ENCODE measurements at regions not wholly inside any gene's neighbourhood (a gene's known extent, or its start where the extent isn't known, plus 50 kb on each side); places are given as distances from the start of the nearest gene placed in this dataset.

DNA sequence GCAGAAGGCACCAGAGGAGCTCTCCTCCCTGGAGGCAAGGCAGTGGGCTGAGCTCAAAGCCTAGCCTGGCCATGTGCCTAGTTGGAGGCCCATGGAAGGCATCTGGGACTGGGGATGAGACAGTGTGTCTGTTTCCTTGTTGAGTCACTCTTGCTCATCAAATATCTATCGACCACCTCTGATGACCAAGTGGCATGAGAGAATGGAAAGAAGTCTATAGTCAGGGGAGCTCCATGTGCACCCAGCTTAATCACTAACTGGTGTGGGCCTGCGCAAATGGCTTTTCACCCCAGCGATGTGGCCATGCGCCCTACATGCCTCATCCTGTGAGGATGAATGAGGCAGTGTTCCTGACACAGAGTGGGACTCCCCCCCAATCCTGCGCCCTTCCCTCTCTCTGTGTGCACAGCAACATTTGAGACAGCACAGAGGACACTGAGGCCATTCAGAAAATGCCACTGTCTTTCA lies 229.9 kb downstream of the RPS24 start:
- no peak for DNase-seq (ENCODE audit: low read depth in 1 of 2, low spot score in 1 of 2)

- DNase-seq (ENCODE audit: low read depth in 1 of 2, low spot score in 1 of 2): no peak
Measured at GRCh38 chr10:78264361-78264760, 230.7 kb downstream of the RPS24 start.

DNA sequence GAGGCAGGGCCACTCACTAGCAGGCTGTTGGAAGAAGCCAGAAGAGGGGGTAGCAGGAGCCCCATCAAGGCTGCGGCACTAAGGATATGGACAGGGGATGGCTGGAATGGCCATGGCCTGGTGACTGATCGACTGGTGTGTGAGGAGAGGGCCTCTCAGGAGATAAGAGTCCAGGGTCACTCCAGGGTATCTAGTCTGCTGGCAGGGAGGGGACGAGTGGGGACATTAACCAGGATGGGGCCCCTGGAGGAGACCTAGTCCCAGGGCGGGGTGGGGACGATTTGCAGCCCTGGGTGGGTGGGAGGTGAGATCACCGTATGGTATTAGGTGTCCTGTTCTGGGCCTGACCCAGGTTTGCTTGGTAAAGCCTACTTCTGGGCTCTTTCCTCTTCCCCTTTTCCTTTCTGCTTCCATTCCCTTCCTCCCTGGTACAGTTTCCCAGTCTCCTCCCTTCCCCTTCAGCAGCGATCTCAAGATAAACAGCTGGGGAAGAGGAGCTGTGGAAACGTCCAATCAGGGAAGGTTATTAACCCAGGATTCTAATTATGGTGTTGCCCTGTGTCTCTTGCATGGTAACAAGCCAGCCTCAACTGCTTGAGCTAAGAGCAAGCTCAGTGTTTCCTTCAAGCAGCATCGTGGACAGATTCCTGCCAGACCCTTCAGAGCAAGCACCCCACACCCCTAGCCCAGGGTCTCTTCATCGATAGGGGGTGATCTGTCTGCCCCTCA lies 233.2 kb downstream of the RPS24 start:
- no peak for DNase-seq (ENCODE audit: low read depth in 1 of 2, low spot score in 1 of 2)

GRCh38 chr10:78267598-78267997 lies 233.9 kb downstream of the RPS24 start:
- DNase-seq (ENCODE audit: low read depth in 1 of 2, low spot score in 1 of 2): no peak

- DNase-seq (ENCODE audit: low read depth in 1 of 2, low spot score in 1 of 2): no peak
Measured at GRCh38 chr10:78269060-78269459, 235.4 kb downstream of the RPS24 start.

DNA sequence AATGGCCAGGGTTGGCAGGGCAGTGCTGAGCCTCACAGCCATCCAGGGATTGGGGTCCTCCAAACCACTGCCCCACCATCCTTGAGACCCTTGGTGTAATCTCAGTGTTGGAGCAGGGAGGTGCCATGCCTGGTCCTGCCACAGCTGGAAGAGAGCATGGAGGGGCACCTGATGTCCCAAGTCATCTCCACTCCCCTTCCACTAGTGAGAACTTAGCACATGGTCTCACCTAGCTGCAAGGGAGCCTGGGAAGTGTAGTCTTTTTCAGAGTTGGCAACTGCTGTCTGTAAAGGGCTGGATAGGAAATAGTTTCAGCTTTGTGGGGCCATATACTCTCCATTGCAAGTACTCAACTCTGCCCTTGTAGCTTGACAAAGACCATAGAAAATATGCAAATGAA lies 238.7 kb downstream of the RPS24 start:
- no peak for DNase-seq (ENCODE audit: low read depth in 1 of 2, low spot score in 1 of 2)

DNA sequence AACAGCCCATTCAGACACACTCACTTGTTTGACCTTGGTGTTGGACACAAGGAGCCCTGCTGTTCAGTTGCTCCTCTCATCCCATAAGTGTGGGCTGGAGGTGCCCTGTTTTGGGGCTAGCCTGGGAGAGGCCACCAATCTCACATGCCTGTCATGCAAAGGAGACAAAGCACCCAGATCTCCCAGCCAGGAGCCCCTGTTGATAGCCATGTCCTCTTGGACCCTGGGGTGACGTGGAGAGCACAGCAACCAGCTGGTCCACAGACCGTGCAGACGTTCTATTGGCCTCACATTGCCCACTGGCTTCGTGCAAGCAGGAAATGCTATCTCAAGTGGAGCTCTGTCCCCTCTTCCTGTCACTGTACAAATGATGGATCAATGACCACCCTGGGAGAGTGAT lies 240.8 kb downstream of the RPS24 start:
- DNase-seq (ENCODE audit: low read depth in 1 of 2, low spot score in 1 of 2): no peak

DNA sequence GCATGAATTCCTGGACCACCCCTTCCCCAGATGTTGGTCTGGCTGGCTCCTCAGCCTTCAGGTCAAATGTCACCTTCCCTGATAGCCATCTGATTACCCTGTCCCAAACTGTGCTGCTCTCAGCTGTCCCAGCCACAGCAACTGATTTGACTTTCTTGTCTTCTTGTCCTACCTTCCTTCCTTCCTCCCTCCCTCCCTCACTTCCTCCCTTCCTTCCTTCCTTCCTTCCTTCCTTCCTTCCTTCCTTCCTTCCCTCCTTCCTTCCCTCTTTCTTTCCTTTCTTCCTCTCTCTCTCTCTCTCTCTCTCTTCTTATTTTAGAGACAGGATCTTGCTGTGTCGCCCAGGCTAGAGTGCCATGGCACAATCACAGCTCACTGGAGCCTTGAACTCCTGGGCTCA lies 242.5 kb downstream of the RPS24 start:
- DNase-seq (ENCODE audit: low read depth in 1 of 2, low spot score in 1 of 2): no peak

GRCh38 chr10:78277314-78278057 lies 243.8 kb downstream of the RPS24 start:
- no peak for DNase-seq (ENCODE audit: low read depth in 1 of 2, low spot score in 1 of 2)

DNA sequence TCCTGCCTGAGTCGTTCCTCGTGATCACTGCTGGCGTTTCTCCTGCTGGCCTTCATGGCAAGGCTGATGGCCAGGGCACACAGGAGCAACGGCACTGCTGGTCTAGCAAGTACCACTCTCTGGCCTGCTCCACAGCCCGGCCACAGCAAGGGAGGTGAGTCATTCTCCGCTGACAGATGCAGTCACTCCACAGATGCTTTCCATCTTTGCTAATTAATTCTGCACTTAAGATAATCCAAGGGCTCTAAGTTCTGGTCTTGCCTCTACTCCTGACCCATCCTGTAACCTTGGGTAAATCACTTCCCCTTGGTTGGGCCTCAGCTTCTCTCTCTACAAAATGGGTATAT lies 244.4 kb downstream of the RPS24 start:
- DNase-seq (ENCODE audit: low read depth in 1 of 2, low spot score in 1 of 2): no peak

- no peak for DNase-seq (ENCODE audit: low read depth in 1 of 2, low spot score in 1 of 2)
Measured at GRCh38 chr10:78279756-78280155, 246.1 kb downstream of the RPS24 start.

DNA sequence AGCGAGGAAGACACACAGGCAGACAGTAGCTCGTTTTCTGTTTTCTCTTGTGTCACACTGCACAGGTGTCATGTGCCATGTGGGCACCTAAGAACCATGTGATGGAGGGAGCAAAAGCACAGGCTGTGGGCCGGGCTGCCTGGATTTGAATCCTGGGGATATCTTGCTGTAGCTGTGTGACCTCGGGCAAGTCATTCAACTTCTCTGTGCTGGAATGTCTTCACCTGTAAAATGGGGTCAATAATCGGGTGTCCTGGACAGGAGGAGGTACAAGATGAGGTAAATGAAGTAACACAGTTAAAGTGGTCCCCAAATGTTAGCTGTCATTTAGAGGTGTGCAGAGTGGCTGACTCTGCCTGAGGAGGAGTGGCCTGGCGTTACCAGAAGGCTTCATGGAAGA lies 246.9 kb downstream of the RPS24 start:
- DNase-seq (ENCODE audit: low read depth in 1 of 2, low spot score in 1 of 2): no peak

GRCh38 chr10:78281627-78282026 lies 248.0 kb downstream of the RPS24 start:
- DNase-seq (ENCODE audit: low read depth in 1 of 2, low spot score in 1 of 2): no peak

- no peak for DNase-seq (ENCODE audit: low read depth in 1 of 2, low spot score in 1 of 2)
Measured at GRCh38 chr10:78283069-78283682, 249.5 kb downstream of the RPS24 start.

DNA sequence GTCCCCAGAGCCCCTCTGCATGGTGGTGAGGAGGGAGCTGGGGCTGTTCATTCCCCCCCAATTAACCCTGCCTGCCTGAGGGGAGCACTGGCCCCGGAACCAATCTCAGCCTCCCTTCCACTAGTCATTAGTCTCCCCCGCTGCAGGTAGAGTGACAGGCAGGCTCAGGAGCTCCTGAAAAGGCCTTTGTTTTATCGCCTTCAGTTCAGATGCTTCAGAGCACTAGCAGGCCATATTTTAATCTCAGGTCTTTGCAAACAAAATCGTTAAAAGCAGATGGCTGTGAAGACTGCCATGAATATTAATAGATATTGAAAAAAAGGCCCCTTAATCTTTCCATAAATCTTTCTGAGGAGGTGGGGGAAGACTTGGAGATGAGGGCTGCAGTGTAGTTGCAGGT lies 250.7 kb downstream of the RPS24 start:
- no peak for DNase-seq (ENCODE audit: low read depth in 1 of 2, low spot score in 1 of 2)

GRCh38 chr10:78285226-78285625 lies 251.6 kb downstream of the RPS24 start:
- no peak for DNase-seq (ENCODE audit: low read depth in 1 of 2, low spot score in 1 of 2)

DNA sequence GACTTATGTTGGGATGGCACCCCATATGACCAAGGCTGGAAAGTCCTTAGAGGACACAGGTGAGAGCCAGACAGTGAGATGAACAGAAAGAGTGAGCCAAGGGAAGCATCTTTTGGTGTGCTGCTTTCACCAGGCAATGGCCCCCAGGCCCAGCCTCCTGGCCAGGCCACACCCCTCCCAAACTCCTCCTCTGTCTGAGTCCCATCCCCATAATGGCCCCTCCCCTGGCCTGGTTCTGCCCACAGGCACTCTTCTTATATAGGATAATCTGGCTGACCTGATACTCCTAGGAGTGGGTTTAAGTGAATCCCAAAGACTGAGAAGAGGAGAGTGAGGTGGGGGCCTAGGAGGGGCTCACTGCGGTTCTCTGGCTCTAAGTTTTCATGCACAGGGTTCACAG lies 252.5 kb downstream of the RPS24 start:
- DNase-seq (ENCODE audit: low read depth in 1 of 2, low spot score in 1 of 2): no peak

DNA sequence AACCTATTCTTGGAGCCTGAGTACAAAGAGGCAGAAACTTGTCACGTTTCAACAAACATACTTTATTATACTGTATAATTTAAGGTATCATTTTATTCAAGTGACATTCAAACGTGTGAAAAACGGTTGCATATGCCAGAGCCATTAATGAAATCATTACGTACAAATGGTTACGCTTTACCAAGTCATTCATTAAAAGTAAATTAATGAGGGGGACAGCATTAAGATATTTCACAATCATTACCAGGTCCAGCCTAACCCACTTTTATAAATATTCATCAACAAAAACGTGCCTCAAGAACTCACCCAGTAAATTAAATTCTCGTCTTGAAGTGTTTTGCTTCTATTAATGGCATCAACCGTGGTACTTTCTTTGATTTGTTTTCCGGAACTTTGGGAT lies 253.0 kb downstream of the RPS24 start:
- DNase-seq (ENCODE audit: low read depth in 1 of 2, low spot score in 1 of 2): no peak

- DNase-seq (ENCODE audit: low read depth in 1 of 2, low spot score in 1 of 2): no peak
Measured at GRCh38 chr10:78287618-78288017, 254.0 kb downstream of the RPS24 start.

DNA sequence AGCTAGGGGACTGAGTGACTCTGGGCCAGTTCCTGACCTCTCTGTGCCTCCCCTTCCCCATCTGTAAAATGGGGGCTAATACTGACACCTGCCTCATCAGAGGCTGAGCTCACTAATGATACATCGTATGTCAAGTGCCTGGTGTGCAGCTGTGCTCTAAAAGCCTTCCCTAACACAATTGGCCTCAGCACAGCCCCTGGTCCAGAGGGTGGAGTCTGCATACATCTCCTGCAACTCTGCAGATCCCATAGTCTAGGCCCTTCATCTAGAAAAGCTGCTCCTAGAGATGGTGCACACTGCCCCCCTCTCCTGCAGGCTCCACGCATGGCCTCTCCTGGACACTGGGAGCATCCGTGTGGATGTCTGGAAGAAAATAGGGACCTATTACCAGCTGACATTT lies 255.0 kb downstream of the RPS24 start:
- DNase-seq (ENCODE audit: low read depth in 1 of 2, low spot score in 1 of 2): no peak

DNA sequence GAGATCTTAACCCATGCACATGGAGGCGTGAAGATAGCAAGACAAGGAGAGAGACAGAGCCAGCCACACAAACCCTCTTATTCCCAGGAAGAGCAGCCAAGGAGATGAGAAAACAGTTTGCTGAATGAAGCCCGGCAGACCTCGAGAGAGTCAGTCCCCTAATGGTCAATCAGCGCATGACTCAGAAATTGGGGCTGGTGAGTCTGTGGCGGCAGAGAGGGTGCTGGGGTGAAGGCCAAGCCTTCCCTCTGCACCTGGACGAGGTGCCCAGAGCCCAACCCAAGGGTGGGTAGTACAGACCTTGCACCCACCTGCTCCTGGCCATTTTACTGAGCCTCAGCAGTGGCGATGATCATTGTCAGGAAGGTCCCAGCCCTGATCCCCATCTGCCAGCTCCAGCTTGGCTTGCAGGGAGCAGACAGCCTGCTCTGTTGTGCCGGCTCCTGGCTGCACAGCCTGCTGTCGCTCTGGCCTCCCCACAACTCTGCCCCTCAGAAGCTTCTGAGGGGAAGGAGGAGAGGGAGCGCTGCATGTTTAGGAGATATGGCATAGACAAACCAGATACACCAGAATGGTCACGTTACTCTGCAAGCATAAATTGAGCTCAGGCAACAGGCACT lies 256.6 kb downstream of the RPS24 start:
- no peak for DNase-seq (ENCODE audit: low read depth in 1 of 2, low spot score in 1 of 2)

GRCh38 chr10:78291722-78292121 lies 258.1 kb downstream of the RPS24 start:
- no peak for DNase-seq (ENCODE audit: low read depth in 1 of 2, low spot score in 1 of 2)

Data from activated T-helper 1 cell treated with anti-CD3 and anti-CD28 coated beads, Interleukin-2, amount 50 U/mL, for 16 hours (primary cell).